GM19395 (cell line): ENCODE measurements at regions not wholly inside any gene's neighbourhood (a gene's known extent, or its start where the extent isn't known, plus 50 kb on each side); places are given as distances from the start of the nearest gene placed in this dataset.

ENCODE experiments used
- ATAC-seq: cut with Tn5 transposase; IDR thresholded peaks from one replicate; pipeline ENCODE4 v1.9.1; 2021; ENCODE audit warnings: mild to moderate bottlenecking, moderate library complexity; ENCODE audit not compliant: unreplicated experiment

GRCh38 chr1:65741993-65742392 lies 50.7 kb upstream of the PDE4B start:
- ATAC-seq, result no peak
